ENCODE measurements at regions not wholly inside any gene's neighbourhood (a gene's known extent, or its start where the extent isn't known, plus 50 kb on each side); places are given as distances from the start of the nearest gene placed in this dataset.

GRCh38 chr14:62101189-62101588, 339.0 kb downstream of the SNAPC1 start:
- no peak for DNase-seq

GRCh38 chr14:62101673-62102348, 339.6 kb downstream of the SNAPC1 start:
- no peak for DNase-seq

GRCh38 chr14:62102349-62102725, 340.1 kb downstream of the SNAPC1 start:
- no peak for DNase-seq

- no peak for DNase-seq
Measured at GRCh38 chr14:62103464-62103863, 341.2 kb downstream of the SNAPC1 start.

- no peak for DNase-seq
Measured at GRCh38 chr14:62110941-62111340, 348.7 kb downstream of the SNAPC1 start.

- peak; percentile 45 for DNase-seq
Measured at GRCh38 chr14:62117010-62117750, 355.0 kb downstream of the SNAPC1 start.

GRCh38 chr14:62117751-62118105, 355.5 kb downstream of the SNAPC1 start:
- no peak for DNase-seq

GRCh38 chr14:62118461-62118860, 356.2 kb downstream of the SNAPC1 start:
- no peak for DNase-seq

GRCh38 chr14:62118871-62119270, 356.7 kb downstream of the SNAPC1 start:
- no peak for DNase-seq

GRCh38 chr14:62123961-62124360, 361.7 kb downstream of the SNAPC1 start:
- no peak for DNase-seq

GRCh38 chr14:62125793-62126192, 363.6 kb downstream of the SNAPC1 start:
- no peak for DNase-seq

- no peak for DNase-seq
Measured at GRCh38 chr14:62126879-62127478, 364.8 kb downstream of the SNAPC1 start.

- no peak for DNase-seq
Measured at GRCh38 chr14:62130441-62130840, 368.2 kb downstream of the SNAPC1 start.

- no peak for DNase-seq
Measured at GRCh38 chr14:62133776-62134550, 371.7 kb downstream of the SNAPC1 start.

- DNase-seq = no peak
Measured at GRCh38 chr14:62138593-62138992, 376.4 kb downstream of the SNAPC1 start.

- no peak for DNase-seq
Measured at GRCh38 chr14:62141139-62141538, 378.9 kb downstream of the SNAPC1 start.

- DNase-seq = no peak
Measured at GRCh38 chr14:62143245-62143644, 381.0 kb downstream of the SNAPC1 start.

- no peak for DNase-seq
Measured at GRCh38 chr14:62144863-62145262, 382.6 kb downstream of the SNAPC1 start.

- DNase-seq = no peak
Measured at GRCh38 chr14:62146030-62146429, 383.8 kb downstream of the SNAPC1 start.

- no peak for DNase-seq
Measured at GRCh38 chr14:62156052-62156451, 393.8 kb downstream of the SNAPC1 start.

- no peak for DNase-seq
Measured at GRCh38 chr14:62158779-62159178, 396.6 kb downstream of the SNAPC1 start.

GRCh38 chr14:62159314-62159713, 397.1 kb downstream of the SNAPC1 start:
- no peak for DNase-seq

- no peak for DNase-seq
Measured at GRCh38 chr14:62162998-62163589, 400.9 kb downstream of the SNAPC1 start.
